IMR-90 (cell line): ENCODE measurements at regions not wholly inside any gene's neighbourhood (a gene's known extent, or its start where the extent isn't known, plus 50 kb on each side); places are given as distances from the start of the nearest gene placed in this dataset.

Experiments
- ATAC-seq: fragments of 200-7000 bp; cut with Tn5 transposase; 2 replicates; pipeline ENCODE4 v1.9.1; 2020; ENCODE audit warnings: low read depth, mild to moderate bottlenecking, moderate library complexity
- BruUV-seq: library from RNA; stranded (reverse); fragments of 400-500 nt; replicated peaks from 2 replicates; lab custom pipeline; 2021; lab: Mats Ljungman, UMichigan
- CTCF ChIA-PET: fragments of 300-600 bp; formaldehyde crosslinking; extraction: SDS; loops from one replicate; lab custom pipeline; 2021; ENCODE audit warnings: antibody characterized with exemption; lab: Yijun Ruan, JAX
- POLR2A ChIA-PET: fragments of 300-600 bp; sonication (Branson Sonifier 250); formaldehyde crosslinking; loops from one replicate; lab custom pipeline; 2022; ENCODE audit warnings: antibody characterized with exemption; ENCODE audit not compliant: unreplicated experiment; lab: Charles Lee
- DNase-seq: peaks from one replicate; pipeline ENCODE4 v3.0.0; 2013
- H2AFZ ChIP-seq: replicated peaks from 2 replicates; pipeline ENCODE3; 2013; ENCODE audit warnings: low read length, mild to moderate bottlenecking; ENCODE audit not compliant: poor library complexity
- H2AK5ac ChIP-seq: 2 replicates; pipeline ENCODE4 v1.6.1; 2013; ENCODE audit warnings: low read depth, low read length, inconsistent platforms
- H2AK9ac ChIP-seq: replicated peaks from 2 replicates; pipeline ENCODE3; 2013; ENCODE audit warnings: mild to moderate bottlenecking, low read depth, low read length, moderate library complexity; ENCODE audit not compliant: poor library complexity
- H2BK120ac ChIP-seq: 2 replicates; pipeline ENCODE4 v1.6.1; 2013; ENCODE audit warnings: low read depth, low read length, inconsistent platforms
- H2BK15ac ChIP-seq: 3 replicates; pipeline ENCODE4 v1.6.1; 2013; ENCODE audit warnings: low read depth, low read length, inconsistent platforms
- H2BK20ac ChIP-seq: 2 replicates; pipeline ENCODE4 v1.6.1; 2013; ENCODE audit warnings: low read depth, mild to moderate bottlenecking, inconsistent platforms, low read length, moderate library complexity
- H2BK5ac ChIP-seq: 2 replicates; pipeline ENCODE4 v1.6.1; 2013; ENCODE audit warnings: mild to moderate bottlenecking, low read depth, low read length, inconsistent platforms; ENCODE audit not compliant: poor library complexity, severe bottlenecking
- H3K14ac ChIP-seq: replicated peaks from 2 replicates; pipeline ENCODE4 v1.6.1; 2013; ENCODE audit warnings: low read depth, low read length, inconsistent platforms
- H3K18ac ChIP-seq: 2 replicates; pipeline ENCODE4 v1.6.1; 2013; ENCODE audit warnings: low read depth, low read length, control low read depth
- H3K23ac ChIP-seq: 2 replicates; pipeline ENCODE4 v1.6.1; 2013; ENCODE audit warnings: low read depth, low read length, inconsistent platforms
- H3K27ac ChIP-seq: 2 replicates; pipeline ENCODE4 v1.5.1; 2013; ENCODE audit warnings: mild to moderate bottlenecking, control low read depth, low read length; ENCODE audit not compliant: insufficient read depth
- H3K27me3 ChIP-seq: 2 replicates; pipeline ENCODE4 v1.6.1; 2013; ENCODE audit warnings: low read length; ENCODE audit not compliant: control insufficient read depth, insufficient read depth
- H3K36me3 ChIP-seq: 2 replicates; pipeline ENCODE4 v1.6.1; 2013; ENCODE audit warnings: low read length, mixed read lengths; ENCODE audit not compliant: control insufficient read depth, insufficient read depth
- H3K4ac ChIP-seq: 2 replicates; pipeline ENCODE4 v1.6.1; 2013; ENCODE audit warnings: low read depth, low read length, inconsistent platforms
- H3K4me1 ChIP-seq: 2 replicates; pipeline ENCODE4 v1.6.1; 2013; ENCODE audit warnings: low read length, mixed read lengths; ENCODE audit not compliant: control insufficient read depth, insufficient read depth
- H3K4me2 ChIP-seq: 2 replicates; pipeline ENCODE4 v1.6.1; 2013; ENCODE audit warnings: low read depth, mild to moderate bottlenecking, control low read depth, low read length, moderate library complexity
- H3K4me3 ChIP-seq: 2 replicates; pipeline ENCODE4 v1.5.1; 2013; ENCODE audit warnings: low read depth, mild to moderate bottlenecking, control low read depth, low read length, moderate library complexity; ENCODE audit not compliant: insufficient read depth
- H3K56ac ChIP-seq: 2 replicates; pipeline ENCODE4 v1.6.1; 2013; ENCODE audit warnings: low read length, inconsistent platforms; ENCODE audit not compliant: insufficient read depth; ENCODE audit errors: extremely low read depth
- H3K79me1 ChIP-seq, 2 experiments: 2 replicates each; pipeline ENCODE4 v1.6.1; 2013; ENCODE audit warnings: low read length in 2 of 2, inconsistent platforms in 1 of 2, low read depth in 1 of 2
- H3K9ac ChIP-seq: 2 replicates; pipeline ENCODE4 v1.6.1; 2013; ENCODE audit warnings: low read depth, low read length, control low read depth
- H3K9me1 ChIP-seq: 2 replicates; pipeline ENCODE4 v1.6.1; 2013; ENCODE audit warnings: low read length, inconsistent platforms; ENCODE audit not compliant: insufficient read depth
- H3K9me3 ChIP-seq: 2 replicates; pipeline ENCODE4 v1.6.1; 2013; ENCODE audit warnings: low read length; ENCODE audit not compliant: control insufficient read depth, insufficient read depth
- H4K20me1 ChIP-seq: 2 replicates; pipeline ENCODE4 v1.6.1; 2013; ENCODE audit warnings: low read length, inconsistent platforms; ENCODE audit not compliant: insufficient read depth
- H4K5ac ChIP-seq: 2 replicates; pipeline ENCODE4 v1.6.1; 2013; ENCODE audit warnings: mild to moderate bottlenecking, low read depth, low read length, control low read depth
- H4K8ac ChIP-seq, 2 experiments: 2 replicates each; pipeline ENCODE4 v1.6.1; 2013; ENCODE audit warnings: low read depth in 2 of 2, low read length in 2 of 2, control low read depth in 1 of 2, inconsistent platforms in 1 of 2
- H4K91ac ChIP-seq: 2 replicates; pipeline ENCODE4 v1.6.1; 2013; ENCODE audit warnings: low read depth, low read length, inconsistent platforms; ENCODE audit not compliant: insufficient read depth
- BHLHE40 ChIP-seq: fragments of 150-350 bp; IDR thresholded peaks from 2 replicates; pipeline ENCODE4 v1.6.1; 2016; ENCODE audit warnings: mild to moderate bottlenecking, low read depth, low read length
- FOS ChIP-seq: fragments of 150-350 bp; IDR thresholded peaks from 2 replicates; pipeline ENCODE4 v1.6.1; 2016; ENCODE audit warnings: low read depth, low read length
- MAZ ChIP-seq: IDR thresholded peaks from 2 replicates; pipeline ENCODE4 v1.6.1; 2012; ENCODE audit warnings: low read depth, mild to moderate bottlenecking, low read length, improper control_type of control experiment, moderate library complexity, borderline replicate concordance
- MXI1 ChIP-seq: IDR thresholded peaks from 2 replicates; pipeline ENCODE4 v1.6.1; 2012; ENCODE audit warnings: low read depth, mild to moderate bottlenecking, low read length, moderate library complexity, borderline replicate concordance
- NFE2L2 ChIP-seq: fragments of 150-350 bp; IDR thresholded peaks from 2 replicates; pipeline ENCODE4 v1.6.1; 2016; ENCODE audit warnings: low read depth, mild to moderate bottlenecking, low read length
- POLR2A ChIP-seq: IDR thresholded peaks from 2 replicates; pipeline ENCODE4 v1.6.1; 2012; ENCODE audit warnings: mild to moderate bottlenecking, low read depth, low read length
- RFX5 ChIP-seq: IDR thresholded peaks from 2 replicates; pipeline ENCODE4 v1.8.0; 2012; ENCODE audit warnings: low read depth, mild to moderate bottlenecking, low read length, moderate library complexity
- SMC3 ChIP-seq: fragments of 150-350 bp; IDR thresholded peaks from 2 replicates; pipeline ENCODE4 v1.6.1; 2016; ENCODE audit warnings: low read depth, mild to moderate bottlenecking, antibody characterized with exemption, low read length, moderate library complexity
- WGBS, 2 experiments: methylation state at CpG; one replicate each; pipeline versions ENCODE4 v1.1.5 to v1.1.7; 2013; ENCODE audit warnings: missing lambda C conversion rate in 2 of 2; ENCODE audit not compliant: insufficient read length in 1 of 2; ENCODE audit errors: extremely low coverage in 2 of 2; 5-methylcytosine and 5-hydroxymethylcytosine counted together
- dilution Hi-C: fragments of 300-500 bp; cut with HindIII; formaldehyde crosslinking; loops from one replicate; pipeline ENCODE4 v1.14.3; 2018; ENCODE audit warnings: low sequenced_read_pairs; ENCODE audit not compliant: unreplicated experiment
- in situ Hi-C: fragments of 300-500 bp; cut with MboI; formaldehyde crosslinking; loops from 3 replicates; pipeline ENCODE4 v1.14.3; 2019; ENCODE audit warnings: low sequenced_read_pairs, inconsistent platforms, mixed read lengths
- intact Hi-C: fragments of 100-400 bp; cut with micrococcal nuclease; formaldehyde crosslinking; loops from 2 replicates; pipeline ENCODE4 v1.10.0; 2022
- TF ChIP-seq, protein P1 (sequence below): fragments of 150-350 bp; IDR thresholded peaks from 2 replicates; pipeline ENCODE4 v1.6.1; 2016; ENCODE audit warnings: low read depth, mild to moderate bottlenecking, low read length, moderate library complexity, borderline replicate concordance
- TF ChIP-seq, protein P2 (sequence below): fragments of 150-350 bp; IDR thresholded peaks from 2 replicates; pipeline ENCODE4 v1.6.1; 2017; ENCODE audit warnings: mild to moderate bottlenecking, antibody characterized with exemption, low read length, low read depth
- TF ChIP-seq, protein P3 (sequence below): conservative IDR thresholded peaks from 2 replicates; pipeline ENCODE4 v1.5.1; 2012; ENCODE audit warnings: mild to moderate bottlenecking, low read depth, low read length, improper control_type of control experiment

DNA sequence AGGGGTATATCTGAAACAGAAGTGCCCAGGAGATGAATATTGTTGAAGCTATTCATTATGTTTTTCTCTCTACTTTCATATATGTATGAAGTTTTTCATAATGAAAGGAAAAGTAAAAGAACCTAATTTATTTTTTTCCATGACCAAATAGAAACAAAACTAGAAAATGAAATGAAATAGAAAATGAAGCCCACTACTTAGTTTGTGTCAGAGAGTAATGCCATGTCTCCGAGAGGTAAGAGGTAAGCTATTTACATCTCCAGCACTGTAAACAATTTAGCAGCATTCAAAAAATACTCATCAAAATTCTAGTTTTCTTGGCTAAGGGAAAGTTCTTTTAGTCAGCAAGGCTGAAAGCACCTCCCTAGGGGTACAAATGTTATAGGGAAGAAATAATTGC, 238.6 kb downstream of the PTH2R start:
- no peak overlapping the region for H2BK20ac ChIP-seq
- H3K27me3 ChIP-seq = no peaks in the 10 kb centered on the region
- ChIA-PET CTCF (no interaction called here), POLR2A (no interaction called here)
- H3K4ac ChIP-seq = no peak overlapping the region
- H3K56ac ChIP-seq = no peak overlapping the region
- H3K36me3 ChIP-seq = no peaks in the 10 kb centered on the region
- no peaks in the 10 kb centered on the region for H3K9me1 ChIP-seq
- H2AFZ ChIP-seq = no peak overlapping the region
- WGBS, 2 experiments = no CpG with 5 or more reads among the region's 1 CpG
- no peak overlapping the region for H3K4me3 ChIP-seq
- TF ChIP-seq FOS (no peak), MAZ (no peak), POLR2A (no peak), NFE2L2 (no peak), SMC3 (no peak), RFX5 (no peak), MXI1 (no peak), BHLHE40 (no peak)
- TF ChIP-seq, protein P1, sequence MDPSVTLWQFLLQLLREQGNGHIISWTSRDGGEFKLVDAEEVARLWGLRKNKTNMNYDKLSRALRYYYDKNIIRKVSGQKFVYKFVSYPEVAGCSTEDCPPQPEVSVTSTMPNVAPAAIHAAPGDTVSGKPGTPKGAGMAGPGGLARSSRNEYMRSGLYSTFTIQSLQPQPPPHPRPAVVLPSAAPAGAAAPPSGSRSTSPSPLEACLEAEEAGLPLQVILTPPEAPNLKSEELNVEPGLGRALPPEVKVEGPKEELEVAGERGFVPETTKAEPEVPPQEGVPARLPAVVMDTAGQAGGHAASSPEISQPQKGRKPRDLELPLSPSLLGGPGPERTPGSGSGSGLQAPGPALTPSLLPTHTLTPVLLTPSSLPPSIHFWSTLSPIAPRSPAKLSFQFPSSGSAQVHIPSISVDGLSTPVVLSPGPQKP = no peak
- TF ChIP-seq, protein P2, sequence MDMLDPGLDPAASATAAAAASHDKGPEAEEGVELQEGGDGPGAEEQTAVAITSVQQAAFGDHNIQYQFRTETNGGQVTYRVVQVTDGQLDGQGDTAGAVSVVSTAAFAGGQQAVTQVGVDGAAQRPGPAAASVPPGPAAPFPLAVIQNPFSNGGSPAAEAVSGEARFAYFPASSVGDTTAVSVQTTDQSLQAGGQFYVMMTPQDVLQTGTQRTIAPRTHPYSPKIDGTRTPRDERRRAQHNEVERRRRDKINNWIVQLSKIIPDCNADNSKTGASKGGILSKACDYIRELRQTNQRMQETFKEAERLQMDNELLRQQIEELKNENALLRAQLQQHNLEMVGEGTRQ = no peak
- TF ChIP-seq, protein P3, sequence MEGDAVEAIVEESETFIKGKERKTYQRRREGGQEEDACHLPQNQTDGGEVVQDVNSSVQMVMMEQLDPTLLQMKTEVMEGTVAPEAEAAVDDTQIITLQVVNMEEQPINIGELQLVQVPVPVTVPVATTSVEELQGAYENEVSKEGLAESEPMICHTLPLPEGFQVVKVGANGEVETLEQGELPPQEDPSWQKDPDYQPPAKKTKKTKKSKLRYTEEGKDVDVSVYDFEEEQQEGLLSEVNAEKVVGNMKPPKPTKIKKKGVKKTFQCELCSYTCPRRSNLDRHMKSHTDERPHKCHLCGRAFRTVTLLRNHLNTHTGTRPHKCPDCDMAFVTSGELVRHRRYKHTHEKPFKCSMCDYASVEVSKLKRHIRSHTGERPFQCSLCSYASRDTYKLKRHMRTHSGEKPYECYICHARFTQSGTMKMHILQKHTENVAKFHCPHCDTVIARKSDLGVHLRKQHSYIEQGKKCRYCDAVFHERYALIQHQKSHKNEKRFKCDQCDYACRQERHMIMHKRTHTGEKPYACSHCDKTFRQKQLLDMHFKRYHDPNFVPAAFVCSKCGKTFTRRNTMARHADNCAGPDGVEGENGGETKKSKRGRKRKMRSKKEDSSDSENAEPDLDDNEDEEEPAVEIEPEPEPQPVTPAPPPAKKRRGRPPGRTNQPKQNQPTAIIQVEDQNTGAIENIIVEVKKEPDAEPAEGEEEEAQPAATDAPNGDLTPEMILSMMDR = no peak
- H4K20me1 ChIP-seq = no peaks in the 10 kb centered on the region
- no peak overlapping the region for H2BK15ac ChIP-seq
- H4K5ac ChIP-seq = no peak overlapping the region
- no peak overlapping the region for H3K23ac ChIP-seq
- no TSS peak for BruUV-seq
- H2AK5ac ChIP-seq = no peak overlapping the region
- no peak overlapping the region for H3K14ac ChIP-seq
- H3K27ac ChIP-seq = no peak overlapping the region
- no peak overlapping the region for H4K8ac ChIP-seq
- H2AK9ac ChIP-seq = no peak overlapping the region
- H2BK120ac ChIP-seq = no peak overlapping the region
- DNase-seq (no peak), ATAC-seq (no peak)
- intact Hi-C loops = no loop called here
- peaks cover 2% of the 10 kb centered on the region; the same call in 1 of the 2 replicates for H3K9me3 ChIP-seq
- no peak overlapping the region for H2BK5ac ChIP-seq
- no peak overlapping the region for H3K9ac ChIP-seq
- no peak overlapping the region for H3K18ac ChIP-seq
- in situ Hi-C loops = no loop called here
- no peak overlapping the region for H4K91ac ChIP-seq
- dilution Hi-C loops = no loop called here
- H3K4me1 ChIP-seq = no peaks in the 10 kb centered on the region
- H3K4me2 ChIP-seq = no peak overlapping the region
- no peaks in the 10 kb centered on the region for H3K79me1 ChIP-seq
